Loucy (cell line): ENCODE measurements at regions not wholly inside any gene's neighbourhood (a gene's known extent, or its start where the extent isn't known, plus 50 kb on each side); places are given as distances from the start of the nearest gene placed in this dataset.

ENCODE experiments used
- H2AFZ ChIP-seq: fragments of 200-600 bp; sonication (generic); 2 replicates; pipeline ENCODE4 v1.6.0; 2016; ENCODE audit warnings: antibody characterized with exemption, mild to moderate bottlenecking, low read length, moderate library complexity
- H3F3A ChIP-seq: fragments of 200-600 bp; 2 replicates; pipeline ENCODE4 v1.6.0; 2016; ENCODE audit warnings: antibody characterized with exemption, low read depth, mild to moderate bottlenecking
- H3K27me3 ChIP-seq: fragments of 200-600 bp; sonication (generic); 2 replicates; pipeline ENCODE4 v1.6.1; 2014; ENCODE audit warnings: low read length, mild to moderate bottlenecking; ENCODE audit not compliant: insufficient read depth, poor library complexity, severe bottlenecking
- H3K36me3 ChIP-seq: fragments of 200-600 bp; sonication (generic); 2 replicates; pipeline ENCODE4 v1.6.1; 2016; ENCODE audit warnings: low read length; ENCODE audit not compliant: insufficient read depth
- H3K4me1 ChIP-seq: fragments of 200-600 bp; sonication (generic); 2 replicates; pipeline ENCODE4 v1.5.1; 2014; ENCODE audit warnings: low read length, mild to moderate bottlenecking; ENCODE audit not compliant: insufficient read depth, poor library complexity, severe bottlenecking
- H3K4me2 ChIP-seq: fragments of 200-600 bp; sonication (generic); 2 replicates; pipeline ENCODE4 v1.6.0; 2014; ENCODE audit warnings: antibody characterized with exemption, low read length, low read depth, mild to moderate bottlenecking; ENCODE audit not compliant: poor library complexity, severe bottlenecking
- H3K4me3 ChIP-seq: fragments of 200-600 bp; sonication (generic); 2 replicates; pipeline ENCODE4 v1.5.1; 2014; ENCODE audit warnings: low read length, mild to moderate bottlenecking, mixed read lengths; ENCODE audit not compliant: poor library complexity, severe bottlenecking
- H3K79me2 ChIP-seq: fragments of 200-600 bp; sonication (generic); 2 replicates; pipeline ENCODE4 v1.6.1; 2014; ENCODE audit warnings: low read length; ENCODE audit not compliant: insufficient read depth
- H3K9ac ChIP-seq: fragments of 200-600 bp; sonication (generic); 2 replicates; pipeline ENCODE4 v1.6.0; 2014; ENCODE audit warnings: mild to moderate bottlenecking, low read depth, low read length, moderate library complexity; ENCODE audit not compliant: poor library complexity, severe bottlenecking
- H3K9me2 ChIP-seq: fragments of 200-600 bp; sonication (generic); replicated peaks from 2 replicates; pipeline ENCODE4 v1.6.1; 2016; ENCODE audit warnings: low read depth, low read length, mixed read lengths
- H3K9me3 ChIP-seq: fragments of 200-600 bp; sonication (generic); 2 replicates; pipeline ENCODE4 v1.6.1; 2014; ENCODE audit warnings: mild to moderate bottlenecking, antibody characterized with exemption, low read length, low read depth; ENCODE audit not compliant: insufficient read depth
- H4K20me1 ChIP-seq: fragments of 200-600 bp; sonication (generic); 2 replicates; pipeline ENCODE4 v1.6.0; 2014; ENCODE audit warnings: antibody characterized with exemption, low read length, mild to moderate bottlenecking; ENCODE audit not compliant: insufficient read depth, poor library complexity, severe bottlenecking
- EZH2phosphoT487 ChIP-seq: fragments of 200-600 bp; IDR thresholded peaks from 2 replicates; pipeline ENCODE4 v1.6.1; 2018; ENCODE audit warnings: antibody characterized with exemption, mild to moderate bottlenecking, moderate library complexity, borderline replicate concordance
- TF ChIP-seq, protein P1 (sequence below): fragments of 200-600 bp; sonication (generic); conservative IDR thresholded peaks from 2 replicates; pipeline ENCODE4 v1.5.1; 2014; ENCODE audit warnings: mild to moderate bottlenecking, antibody characterized with exemption, low read length

DNA sequence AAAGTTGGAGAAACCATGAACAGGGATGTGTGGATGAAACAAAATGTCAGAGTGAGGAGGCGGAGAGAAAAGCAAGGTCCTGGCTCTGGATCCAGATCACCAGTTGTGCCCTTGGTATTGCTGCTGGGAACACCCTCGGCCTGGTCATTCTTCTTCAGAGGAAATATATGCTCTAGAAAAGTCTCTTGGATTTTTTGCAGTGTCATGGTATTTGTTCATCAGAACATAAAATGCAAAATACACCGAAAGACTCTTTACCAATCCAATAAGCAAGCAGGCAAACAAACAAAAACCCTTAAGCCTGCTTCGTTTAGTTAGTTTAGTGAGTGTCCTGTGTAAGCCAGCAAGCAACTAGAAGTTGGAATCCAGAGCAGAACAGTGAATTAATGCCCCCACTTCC is 88.7 kb upstream of the CDH6 start:
- Histone ChIP-seq H3K27me3 (no peaks in the 10 kb centered on the region), H3K4me2 (no peak overlapping the region), H3F3A (no peaks in the 10 kb centered on the region), H3K9ac (no peak overlapping the region), H3K4me3 (no peak overlapping the region), H3K36me3 (no peaks in the 10 kb centered on the region), H3K4me1 (no peaks in the 10 kb centered on the region), H3K9me2 (no peaks in the 10 kb centered on the region), H2AFZ (no peak overlapping the region), H3K9me3 (no peaks in the 10 kb centered on the region), H3K79me2 (no peaks in the 10 kb centered on the region), H4K20me1 (no peaks in the 10 kb centered on the region)
- TF ChIP-seq, protein P1, sequence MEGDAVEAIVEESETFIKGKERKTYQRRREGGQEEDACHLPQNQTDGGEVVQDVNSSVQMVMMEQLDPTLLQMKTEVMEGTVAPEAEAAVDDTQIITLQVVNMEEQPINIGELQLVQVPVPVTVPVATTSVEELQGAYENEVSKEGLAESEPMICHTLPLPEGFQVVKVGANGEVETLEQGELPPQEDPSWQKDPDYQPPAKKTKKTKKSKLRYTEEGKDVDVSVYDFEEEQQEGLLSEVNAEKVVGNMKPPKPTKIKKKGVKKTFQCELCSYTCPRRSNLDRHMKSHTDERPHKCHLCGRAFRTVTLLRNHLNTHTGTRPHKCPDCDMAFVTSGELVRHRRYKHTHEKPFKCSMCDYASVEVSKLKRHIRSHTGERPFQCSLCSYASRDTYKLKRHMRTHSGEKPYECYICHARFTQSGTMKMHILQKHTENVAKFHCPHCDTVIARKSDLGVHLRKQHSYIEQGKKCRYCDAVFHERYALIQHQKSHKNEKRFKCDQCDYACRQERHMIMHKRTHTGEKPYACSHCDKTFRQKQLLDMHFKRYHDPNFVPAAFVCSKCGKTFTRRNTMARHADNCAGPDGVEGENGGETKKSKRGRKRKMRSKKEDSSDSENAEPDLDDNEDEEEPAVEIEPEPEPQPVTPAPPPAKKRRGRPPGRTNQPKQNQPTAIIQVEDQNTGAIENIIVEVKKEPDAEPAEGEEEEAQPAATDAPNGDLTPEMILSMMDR, result no peak

DNA sequence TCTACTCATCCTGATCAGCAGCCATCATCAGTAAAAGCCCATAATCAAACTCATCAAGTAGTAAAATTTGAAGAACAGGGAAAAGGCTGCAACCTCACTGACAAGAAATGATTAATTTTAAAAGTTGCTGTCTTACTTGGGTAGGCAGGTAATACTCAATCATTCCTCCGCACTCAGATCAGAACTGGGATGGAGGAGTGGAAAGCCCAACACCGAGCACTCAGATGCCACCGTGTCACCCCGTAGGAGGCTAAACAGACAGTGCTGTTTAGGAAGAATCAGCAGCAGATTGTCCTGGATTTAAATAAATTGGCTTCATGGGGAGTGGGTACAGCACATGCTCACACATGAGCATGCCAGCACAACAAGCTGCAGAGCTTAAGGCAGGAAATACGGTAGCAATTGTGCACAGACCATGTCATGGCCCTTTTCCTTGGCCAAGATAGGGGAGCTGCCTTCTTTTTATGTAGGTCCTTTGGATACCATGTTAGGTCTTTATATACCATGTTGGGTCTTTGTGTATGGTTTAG is 92.6 kb upstream of the CDH6 start:
- Histone ChIP-seq H4K20me1 (no peaks in the 10 kb centered on the region), H3K27me3 (no peaks in the 10 kb centered on the region), H3K4me1 (no peaks in the 10 kb centered on the region), H3K36me3 (no peaks in the 10 kb centered on the region), H3K79me2 (no peaks in the 10 kb centered on the region), H3K9ac (no peak overlapping the region), H3K4me2 (no peak overlapping the region), H3F3A (no peaks in the 10 kb centered on the region), H2AFZ (no peak overlapping the region), H3K9me3 (no peaks in the 10 kb centered on the region), H3K4me3 (no peak overlapping the region), H3K9me2 (no peaks in the 10 kb centered on the region)
- TF ChIP-seq, protein P1, result no peak
- no peak for TF ChIP-seq EZH2phosphoT487

DNA sequence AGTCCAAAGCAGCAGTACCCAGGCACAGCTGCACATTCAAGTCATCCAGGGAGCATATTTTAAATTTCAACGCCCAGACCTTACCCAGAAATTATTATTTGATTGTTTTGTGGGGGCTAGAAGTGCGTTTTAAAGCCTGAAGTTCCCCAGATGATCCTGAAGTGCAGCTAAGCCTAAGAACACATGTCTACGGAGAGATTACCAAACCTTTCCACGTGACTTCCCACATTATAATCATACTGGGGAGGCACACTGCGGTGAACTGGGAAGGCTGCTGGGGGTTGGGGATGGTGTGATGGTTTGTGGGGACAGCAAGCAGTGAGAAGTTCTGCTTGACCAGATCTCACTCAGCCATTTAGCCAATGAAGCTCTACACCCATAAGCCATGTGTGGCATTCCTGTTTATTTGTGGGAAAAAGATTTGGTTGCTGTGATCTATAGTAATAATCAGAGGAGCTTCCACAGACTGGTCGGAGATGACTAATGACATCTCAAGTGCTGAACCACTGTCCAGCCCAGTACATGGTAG is 93.4 kb upstream of the CDH6 start:
- no peak overlapping the region for H3K4me2 ChIP-seq
- TF ChIP-seq, protein P1, result no peak
- no peak for TF ChIP-seq EZH2phosphoT487
- no peaks in the 10 kb centered on the region for H4K20me1 ChIP-seq
- no peaks in the 10 kb centered on the region for H3F3A ChIP-seq
- H3K9ac ChIP-seq, result no peak overlapping the region
- no peaks in the 10 kb centered on the region for H3K9me2 ChIP-seq
- no peaks in the 10 kb centered on the region for H3K4me1 ChIP-seq
- no peaks in the 10 kb centered on the region for H3K27me3 ChIP-seq
- H3K9me3 ChIP-seq, result no peaks in the 10 kb centered on the region
- H3K79me2 ChIP-seq, result no peaks in the 10 kb centered on the region
- no peaks in the 10 kb centered on the region for H3K36me3 ChIP-seq
- no peak overlapping the region for H3K4me3 ChIP-seq
- no peak overlapping the region for H2AFZ ChIP-seq
